NCI-H1417 (cell line): ENCODE measurements at regions not wholly inside any gene's neighbourhood (a gene's known extent, or its start where the extent isn't known, plus 50 kb on each side); places are given as distances from the start of the nearest gene placed in this dataset.
"Not testable (repeated sequence)": the region's sequence is repeated elsewhere in the genome, so short reads cannot be mapped to it uniquely, and the experiment has no call there.

Experiments
- DNase-seq, 3 experiments: peaks; one replicate each; lab custom pipeline; 2025; lab: John Stamatoyannopoulos, UW

GRCh38 chr2:64879745-64880144 lies 109.5 kb upstream of the SLC1A4 start:
- no peak for DNase-seq

- DNase-seq, result peak in 1 of 3 experiments; percentile 48
These were observed 108.8 kb upstream of the SLC1A4 start for GRCh38 chr2:64880193-64880951.

- no peak for DNase-seq
These were observed 108.1 kb upstream of the SLC1A4 start for GRCh38 chr2:64881037-64881492.

GRCh38 chr2:64887565-64887964 lies 101.6 kb upstream of the SLC1A4 start:
- DNase-seq, result no peak

GRCh38 chr2:64888591-64889309 lies 100.4 kb upstream of the SLC1A4 start:
- peak in 2 of 3 experiments; percentile 48 to 74 for DNase-seq

- DNase-seq, result no peak
These were observed 99.4 kb upstream of the SLC1A4 start for GRCh38 chr2:64889803-64890202.

GRCh38 chr2:64896572-64896971 lies 92.6 kb upstream of the SLC1A4 start:
- not testable (repeated sequence) for DNase-seq

- no peak for DNase-seq
These were observed 89.9 kb upstream of the SLC1A4 start for GRCh38 chr2:64899081-64899865.

- DNase-seq, result not testable (repeated sequence)
These were observed 89.3 kb upstream of the SLC1A4 start for GRCh38 chr2:64899876-64900275.

- DNase-seq, result no peak
These were observed 84.5 kb upstream of the SLC1A4 start for GRCh38 chr2:64904413-64905329.

GRCh38 chr2:64905338-64906024 lies 83.7 kb upstream of the SLC1A4 start:
- no peak for DNase-seq

GRCh38 chr2:64906853-64907536 lies 82.2 kb upstream of the SLC1A4 start:
- DNase-seq, result peak in 1 of 3 experiments; percentile 63

GRCh38 chr2:64908406-64908805 lies 80.8 kb upstream of the SLC1A4 start:
- DNase-seq, result no peak

- DNase-seq, result no peak
These were observed 78.7 kb upstream of the SLC1A4 start for GRCh38 chr2:64910523-64910922.

- no peak for DNase-seq
These were observed 78.2 kb upstream of the SLC1A4 start for GRCh38 chr2:64910972-64911433.

- DNase-seq, result peak; percentile 53 to 85 (median 62)
These were observed 75.8 kb upstream of the SLC1A4 start for GRCh38 chr2:64913357-64913869.

- no peak for DNase-seq
These were observed 75.0 kb upstream of the SLC1A4 start for GRCh38 chr2:64914247-64914646.

GRCh38 chr2:64914735-64915509 lies 74.3 kb upstream of the SLC1A4 start:
- DNase-seq, result no peak

GRCh38 chr2:64915510-64915900 lies 73.7 kb upstream of the SLC1A4 start:
- DNase-seq, result no peak
